ENCODE measurements at regions not wholly inside any gene's neighbourhood (a gene's known extent, or its start where the extent isn't known, plus 50 kb on each side); places are given as distances from the start of the nearest gene placed in this dataset.

- no peaks in the 10 kb centered on the region for H3K27me3 Mint-ChIP-seq (ENCODE audit: insufficient read depth, low read depth, poor library complexity)
- no peak overlapping the region for H3K4me3 ChIP-seq
Measured at GRCh38 chr2:235151152-235151551, 199.3 kb downstream of the SH3BP4 start.

DNA sequence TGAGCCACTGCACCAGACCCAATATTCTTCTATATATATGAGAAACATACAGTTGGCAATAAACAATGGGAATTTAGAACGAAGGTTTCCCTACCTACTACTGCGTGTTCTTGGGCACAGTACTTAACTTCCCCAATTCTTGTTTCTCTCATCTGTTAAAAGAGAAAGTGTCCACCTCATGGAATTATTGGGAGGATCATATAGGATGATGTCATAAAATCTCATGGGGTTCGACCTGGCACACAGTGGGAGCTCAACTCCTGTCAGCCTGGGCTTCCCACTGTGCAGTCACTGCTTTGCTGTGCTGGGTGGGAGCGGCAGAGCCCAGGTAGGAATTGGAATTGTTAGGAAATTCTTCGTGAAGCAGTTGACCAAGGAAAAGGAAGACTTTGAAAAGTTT is 203.3 kb downstream of the SH3BP4 start:
- Mint-ChIP-seq H3K27ac (no peak overlapping the region), H3K4me1 (peaks cover 21% of the 10 kb centered on the region), H3K27me3 (ENCODE audit: insufficient read depth, low read depth, poor library complexity) (peaks cover 5% of the 10 kb centered on the region), H3K9me3 (no peaks in the 10 kb centered on the region), H3K36me3 (ENCODE audit: low read depth) (no peaks in the 10 kb centered on the region), H3K4me3 (no peak overlapping the region)
- ATAC-seq (no peak), DNase-seq (ENCODE audit: low spot score) (no peak)
- Histone ChIP-seq H3K27me3 (ENCODE audit: insufficient read depth) (no peaks in the 10 kb centered on the region), H3K36me3 (ENCODE audit: insufficient read depth) (no peaks in the 10 kb centered on the region), H3K4me3 (no peak overlapping the region), H2AFZ (no peak overlapping the region), H3F3A (replicated peaks; ENCODE audit: low read depth) (no peaks in the 10 kb centered on the region), H3K9me2 (ENCODE audit: insufficient read depth) (peaks cover 6% of the 10 kb centered on the region), H3K4me2 (no peak overlapping the region), H3K27ac (ENCODE audit: low read depth) (no peak overlapping the region), H3K79me2 (replicated peaks; ENCODE audit: insufficient read depth) (no peaks in the 10 kb centered on the region), H4K20me1 (replicated peaks; ENCODE audit: insufficient read depth) (no peaks in the 10 kb centered on the region), H3K4me1 (ENCODE audit: insufficient read depth) (peaks cover 8% of the 10 kb centered on the region)
- TF ChIP-seq POLR2AphosphoS5 (IDR thresholded peaks at IDR 0.05; ENCODE audit: low read depth): no peak
- TF ChIP-seq, protein P1, sequence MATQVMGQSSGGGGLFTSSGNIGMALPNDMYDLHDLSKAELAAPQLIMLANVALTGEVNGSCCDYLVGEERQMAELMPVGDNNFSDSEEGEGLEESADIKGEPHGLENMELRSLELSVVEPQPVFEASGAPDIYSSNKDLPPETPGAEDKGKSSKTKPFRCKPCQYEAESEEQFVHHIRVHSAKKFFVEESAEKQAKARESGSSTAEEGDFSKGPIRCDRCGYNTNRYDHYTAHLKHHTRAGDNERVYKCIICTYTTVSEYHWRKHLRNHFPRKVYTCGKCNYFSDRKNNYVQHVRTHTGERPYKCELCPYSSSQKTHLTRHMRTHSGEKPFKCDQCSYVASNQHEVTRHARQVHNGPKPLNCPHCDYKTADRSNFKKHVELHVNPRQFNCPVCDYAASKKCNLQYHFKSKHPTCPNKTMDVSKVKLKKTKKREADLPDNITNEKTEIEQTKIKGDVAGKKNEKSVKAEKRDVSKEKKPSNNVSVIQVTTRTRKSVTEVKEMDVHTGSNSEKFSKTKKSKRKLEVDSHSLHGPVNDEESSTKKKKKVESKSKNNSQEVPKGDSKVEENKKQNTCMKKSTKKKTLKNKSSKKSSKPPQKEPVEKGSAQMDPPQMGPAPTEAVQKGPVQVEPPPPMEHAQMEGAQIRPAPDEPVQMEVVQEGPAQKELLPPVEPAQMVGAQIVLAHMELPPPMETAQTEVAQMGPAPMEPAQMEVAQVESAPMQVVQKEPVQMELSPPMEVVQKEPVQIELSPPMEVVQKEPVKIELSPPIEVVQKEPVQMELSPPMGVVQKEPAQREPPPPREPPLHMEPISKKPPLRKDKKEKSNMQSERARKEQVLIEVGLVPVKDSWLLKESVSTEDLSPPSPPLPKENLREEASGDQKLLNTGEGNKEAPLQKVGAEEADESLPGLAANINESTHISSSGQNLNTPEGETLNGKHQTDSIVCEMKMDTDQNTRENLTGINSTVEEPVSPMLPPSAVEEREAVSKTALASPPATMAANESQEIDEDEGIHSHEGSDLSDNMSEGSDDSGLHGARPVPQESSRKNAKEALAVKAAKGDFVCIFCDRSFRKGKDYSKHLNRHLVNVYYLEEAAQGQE (IDR thresholded peaks at IDR 0.05; ENCODE audit: unreplicated experiment): no peak
- TF ChIP-seq EZH2phosphoT487 (IDR thresholded peaks at IDR 0.05; ENCODE audit: unreplicated experiment): no peak
- TF ChIP-seq NANOG (IDR thresholded peaks at IDR 0.05; ENCODE audit: borderline replicate concordance): no peak
- TF ChIP-seq ZNF114 (CRISPR knock-in tag; IDR thresholded peaks at IDR 0.05): no peak
- no peak for TF ChIP-seq CREB1 (CRISPR knock-in tag; IDR thresholded peaks at IDR 0.05; ENCODE audit: low read depth)
- no peak for TF ChIP-seq STAT1 (IDR thresholded peaks at IDR 0.05; ENCODE audit: unreplicated experiment)
- no peak for TF ChIP-seq ZNF331 (CRISPR knock-in tag; IDR thresholded peaks at IDR 0.05; ENCODE audit: low read depth)
- no peak for TF ChIP-seq EZH2 (IDR thresholded peaks at IDR 0.05; ENCODE audit: low read depth, unreplicated experiment)

More at GRCh38 chr2:235151152-235151551, 199.3 kb downstream of the SH3BP4 start:
- Histone ChIP-seq H2AFZ (no peak overlapping the region), H4K20me1 (replicated peaks; ENCODE audit: insufficient read depth) (no peaks in the 10 kb centered on the region), H3K4me2 (no peak overlapping the region), H3K4me1 (ENCODE audit: insufficient read depth) (no peaks in the 10 kb centered on the region), H3K79me2 (replicated peaks; ENCODE audit: insufficient read depth) (no peaks in the 10 kb centered on the region), H3K9me2 (ENCODE audit: insufficient read depth) (peaks cover 6% of the 10 kb centered on the region), H3K36me3 (ENCODE audit: insufficient read depth) (no peaks in the 10 kb centered on the region), H3K27ac (ENCODE audit: low read depth) (no peak overlapping the region), H3K27me3 (ENCODE audit: insufficient read depth) (no peaks in the 10 kb centered on the region), H3F3A (replicated peaks; ENCODE audit: low read depth) (no peaks in the 10 kb centered on the region)
- H3K9me3 Mint-ChIP-seq: no peaks in the 10 kb centered on the region
- TF ChIP-seq POLR2AphosphoS5 (IDR thresholded peaks at IDR 0.05; ENCODE audit: low read depth) (no peak), ZNF331 (CRISPR knock-in tag; IDR thresholded peaks at IDR 0.05; ENCODE audit: low read depth) (no peak)
- TF ChIP-seq, protein P2, sequence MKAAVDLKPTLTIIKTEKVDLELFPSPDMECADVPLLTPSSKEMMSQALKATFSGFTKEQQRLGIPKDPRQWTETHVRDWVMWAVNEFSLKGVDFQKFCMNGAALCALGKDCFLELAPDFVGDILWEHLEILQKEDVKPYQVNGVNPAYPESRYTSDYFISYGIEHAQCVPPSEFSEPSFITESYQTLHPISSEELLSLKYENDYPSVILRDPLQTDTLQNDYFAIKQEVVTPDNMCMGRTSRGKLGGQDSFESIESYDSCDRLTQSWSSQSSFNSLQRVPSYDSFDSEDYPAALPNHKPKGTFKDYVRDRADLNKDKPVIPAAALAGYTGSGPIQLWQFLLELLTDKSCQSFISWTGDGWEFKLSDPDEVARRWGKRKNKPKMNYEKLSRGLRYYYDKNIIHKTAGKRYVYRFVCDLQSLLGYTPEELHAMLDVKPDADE (IDR thresholded peaks at IDR 0.05): no peak
- TF ChIP-seq, protein P1 (IDR thresholded peaks at IDR 0.05; ENCODE audit: unreplicated experiment): no peak
- H3K27ac Mint-ChIP-seq: no peak overlapping the region
- H3K36me3 Mint-ChIP-seq (ENCODE audit: low read depth): no peaks in the 10 kb centered on the region
- DNase-seq (ENCODE audit: low spot score): no peak
- no peak for ATAC-seq
- H3K4me3 Mint-ChIP-seq: no peak overlapping the region
- H3K4me1 Mint-ChIP-seq: 0 out of 3 replicates have a peak, but pooled peaks cover 4% of the 10 kb centered on the region

All from GM23338 (cell line).